GM23338 (cell line): ENCODE measurements at regions not wholly inside any gene's neighbourhood (a gene's known extent, or its start where the extent isn't known, plus 50 kb on each side); places are given as distances from the start of the nearest gene placed in this dataset.

ENCODE experiments used
- ATAC-seq: fragments of 200-7000 bp; cut with Tn5 transposase; 3 replicates; pipeline ENCODE4 v1.9.1; 2020
- DNase-seq: peaks from one replicate; pipeline ENCODE4 v3.0.0-alpha.2; 2015; ENCODE audit warnings: low spot score
- H2AFZ ChIP-seq: fragments of 200-600 bp; sonication (generic); 2 replicates; pipeline ENCODE4 v1.8.0; 2016; ENCODE audit warnings: antibody characterized with exemption, mild to moderate bottlenecking, moderate library complexity
- H3F3A ChIP-seq: fragments of 200-600 bp; sonication (generic); replicated peaks from 2 replicates; pipeline ENCODE4 v1.8.0; 2017; ENCODE audit warnings: antibody characterized with exemption, mixed run types, low read depth
- H3K27ac ChIP-seq: fragments of 200-600 bp; sonication (generic); 2 replicates; pipeline ENCODE4 v1.6.1; 2016; ENCODE audit warnings: low read depth
- H3K27me3 ChIP-seq: fragments of 200-600 bp; sonication (generic); 2 replicates; pipeline ENCODE4 v1.8.0; 2016; ENCODE audit warnings: mild to moderate bottlenecking, mixed run types, moderate library complexity; ENCODE audit not compliant: insufficient read depth
- H3K36me3 ChIP-seq: fragments of 200-600 bp; sonication (generic); 2 replicates; pipeline ENCODE4 v1.8.0; 2016; ENCODE audit warnings: mild to moderate bottlenecking; ENCODE audit not compliant: insufficient read depth
- H3K4me1 ChIP-seq: fragments of 200-600 bp; sonication (generic); 2 replicates; pipeline ENCODE4 v1.8.0; 2016; ENCODE audit warnings: mild to moderate bottlenecking, moderate library complexity; ENCODE audit not compliant: insufficient read depth
- H3K4me2 ChIP-seq: fragments of 200-600 bp; sonication (generic); 2 replicates; pipeline ENCODE4 v1.7.1; 2017; ENCODE audit warnings: mixed run types
- H3K4me3 ChIP-seq: fragments of 200-600 bp; sonication (generic); 2 replicates; pipeline ENCODE4 v1.6.1; 2016; ENCODE audit warnings: mixed run types
- H3K79me2 ChIP-seq: fragments of 200-600 bp; sonication (generic); replicated peaks from 2 replicates; pipeline ENCODE4 v1.8.0; 2017; ENCODE audit warnings: mild to moderate bottlenecking; ENCODE audit not compliant: insufficient read depth
- H3K9me2 ChIP-seq: fragments of 200-600 bp; sonication (generic); 2 replicates; pipeline ENCODE4 v1.8.0; 2017; ENCODE audit not compliant: insufficient read depth
- H4K20me1 ChIP-seq: fragments of 200-600 bp; sonication (generic); replicated peaks from 2 replicates; pipeline ENCODE4 v1.8.0; 2017; ENCODE audit warnings: mild to moderate bottlenecking; ENCODE audit not compliant: insufficient read depth
- H3K27ac Mint-ChIP-seq: 2 replicates; pipeline ENCODE4 v1.8.0; 2020; ENCODE audit warnings: inconsistent platforms, mild to moderate bottlenecking, moderate library complexity, mixed read lengths
- H3K27me3 Mint-ChIP-seq: 3 replicates; pipeline ENCODE4 v1.8.0; 2022; ENCODE audit warnings: low read depth, mild to moderate bottlenecking, moderate library complexity, mixed read lengths, inconsistent platforms; ENCODE audit not compliant: insufficient read depth, poor library complexity
- H3K36me3 Mint-ChIP-seq: 3 replicates; pipeline ENCODE4 v1.8.0; 2021; ENCODE audit warnings: low read depth, mild to moderate bottlenecking, inconsistent platforms, moderate library complexity, mixed read lengths
- H3K4me1 Mint-ChIP-seq: 3 replicates; pipeline ENCODE4 v1.8.0; 2020; ENCODE audit warnings: mild to moderate bottlenecking, inconsistent platforms, mixed read lengths
- H3K4me3 Mint-ChIP-seq: 3 replicates; pipeline ENCODE4 v1.8.0; 2021; ENCODE audit warnings: moderate library complexity, mild to moderate bottlenecking, inconsistent platforms, mixed read lengths
- H3K9me3 Mint-ChIP-seq: 3 replicates; pipeline ENCODE4 v1.8.0; 2020; ENCODE audit warnings: moderate library complexity, mild to moderate bottlenecking, inconsistent platforms, mixed read lengths
- CREB1 ChIP-seq: fragments of 250-450 bp; sonication (Bioruptor Pico); IDR thresholded peaks from 2 replicates; pipeline ENCODE4 v1.5.0; 2020; ENCODE audit warnings: low read depth, mild to moderate bottlenecking, moderate library complexity
- EZH2 ChIP-seq: fragments of 200-600 bp; sonication (generic); IDR thresholded peaks from one replicate; pipeline ENCODE4 v1.8.0; 2017; ENCODE audit warnings: antibody characterized with exemption, mild to moderate bottlenecking, low read depth; ENCODE audit not compliant: unreplicated experiment
- EZH2phosphoT487 ChIP-seq: fragments of 200-600 bp; sonication (generic); IDR thresholded peaks from one replicate; pipeline ENCODE4 v1.8.1; 2018; ENCODE audit warnings: antibody characterized with exemption; ENCODE audit not compliant: unreplicated experiment
- JUNB ChIP-seq: IDR thresholded peaks from one replicate; pipeline ENCODE4 v1.6.1; 2016; ENCODE audit warnings: antibody characterized with exemption; ENCODE audit not compliant: unreplicated experiment
- ZNF331 ChIP-seq: fragments of 250-450 bp; sonication (Bioruptor Pico); IDR thresholded peaks from 2 replicates; pipeline ENCODE4 v1.5.0; 2020; ENCODE audit warnings: low read depth, mild to moderate bottlenecking, moderate library complexity
- ZNF462 ChIP-seq: fragments of 250-450 bp; sonication (Bioruptor Pico); IDR thresholded peaks from 2 replicates; pipeline ENCODE4 v1.5.0; 2020; ENCODE audit warnings: mild to moderate bottlenecking, moderate library complexity
- TF ChIP-seq, protein P1 (sequence below): IDR thresholded peaks from 2 replicates; pipeline ENCODE4 v1.6.1; 2016; ENCODE audit warnings: antibody characterized with exemption
- TF ChIP-seq, protein P2 (sequence below): IDR thresholded peaks from one replicate; pipeline ENCODE4 v1.6.1; 2018; ENCODE audit warnings: antibody characterized with exemption; ENCODE audit not compliant: unreplicated experiment

GRCh38 chr16:63577891-63578290 lies 1541.7 kb upstream of the CDH8 start:
- Mint-ChIP-seq H3K9me3 (no peaks in the 10 kb centered on the region), H3K36me3 (no peaks in the 10 kb centered on the region), H3K27ac (peak overlapping the region; percentile 80; the same call in 1 of the 2 replicates), H3K4me3 (no peak overlapping the region), H3K27me3 (no peaks in the 10 kb centered on the region), H3K4me1 (peaks cover 32% of the 10 kb centered on the region)
- DNase-seq (peak; percentile 3), ATAC-seq (no peak)
- no peaks in the 10 kb centered on the region for H3K27me3 ChIP-seq
- H3K4me3 ChIP-seq, result no peak overlapping the region
- no peaks in the 10 kb centered on the region for H4K20me1 ChIP-seq
- H3F3A ChIP-seq, result no peaks in the 10 kb centered on the region
- no peak overlapping the region for H2AFZ ChIP-seq
- H3K27ac ChIP-seq, result no peak overlapping the region
- no peak overlapping the region for H3K4me2 ChIP-seq
- H3K4me1 ChIP-seq, result peaks cover 23% of the 10 kb centered on the region
- no peaks in the 10 kb centered on the region for H3K36me3 ChIP-seq
- no peaks in the 10 kb centered on the region for H3K79me2 ChIP-seq
- no peaks in the 10 kb centered on the region for H3K9me2 ChIP-seq
- TF ChIP-seq, protein P1, sequence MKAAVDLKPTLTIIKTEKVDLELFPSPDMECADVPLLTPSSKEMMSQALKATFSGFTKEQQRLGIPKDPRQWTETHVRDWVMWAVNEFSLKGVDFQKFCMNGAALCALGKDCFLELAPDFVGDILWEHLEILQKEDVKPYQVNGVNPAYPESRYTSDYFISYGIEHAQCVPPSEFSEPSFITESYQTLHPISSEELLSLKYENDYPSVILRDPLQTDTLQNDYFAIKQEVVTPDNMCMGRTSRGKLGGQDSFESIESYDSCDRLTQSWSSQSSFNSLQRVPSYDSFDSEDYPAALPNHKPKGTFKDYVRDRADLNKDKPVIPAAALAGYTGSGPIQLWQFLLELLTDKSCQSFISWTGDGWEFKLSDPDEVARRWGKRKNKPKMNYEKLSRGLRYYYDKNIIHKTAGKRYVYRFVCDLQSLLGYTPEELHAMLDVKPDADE, result no peak
- TF ChIP-seq EZH2phosphoT487, result no peak

DNA sequence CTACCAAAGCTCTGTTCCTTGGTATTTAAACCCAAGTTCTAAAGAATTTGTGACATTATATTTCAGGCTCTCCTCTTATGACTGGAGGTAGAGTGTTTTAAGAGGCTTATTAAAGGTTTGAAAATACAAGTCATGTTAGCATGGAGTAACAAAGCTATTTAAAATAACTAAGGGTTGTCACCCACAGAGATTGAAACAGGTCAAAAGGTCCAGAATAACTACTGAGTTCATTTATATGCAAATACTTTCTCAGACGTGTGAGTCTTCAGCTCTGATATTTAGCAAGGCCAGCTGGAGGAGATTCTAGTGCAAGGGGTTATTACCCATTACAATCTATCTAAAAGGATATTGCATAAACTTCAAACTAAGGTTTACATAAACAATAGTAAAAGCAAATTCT lies 1538.8 kb upstream of the CDH8 start:
- TF ChIP-seq JUNB, result no peak
- TF ChIP-seq ZNF462 (CRISPR knock-in tag), result no peak
- TF ChIP-seq ZNF331 (CRISPR knock-in tag), result no peak
- no peak for TF ChIP-seq CREB1 (CRISPR knock-in tag)
- TF ChIP-seq EZH2, result no peak
- TF ChIP-seq, protein P2, sequence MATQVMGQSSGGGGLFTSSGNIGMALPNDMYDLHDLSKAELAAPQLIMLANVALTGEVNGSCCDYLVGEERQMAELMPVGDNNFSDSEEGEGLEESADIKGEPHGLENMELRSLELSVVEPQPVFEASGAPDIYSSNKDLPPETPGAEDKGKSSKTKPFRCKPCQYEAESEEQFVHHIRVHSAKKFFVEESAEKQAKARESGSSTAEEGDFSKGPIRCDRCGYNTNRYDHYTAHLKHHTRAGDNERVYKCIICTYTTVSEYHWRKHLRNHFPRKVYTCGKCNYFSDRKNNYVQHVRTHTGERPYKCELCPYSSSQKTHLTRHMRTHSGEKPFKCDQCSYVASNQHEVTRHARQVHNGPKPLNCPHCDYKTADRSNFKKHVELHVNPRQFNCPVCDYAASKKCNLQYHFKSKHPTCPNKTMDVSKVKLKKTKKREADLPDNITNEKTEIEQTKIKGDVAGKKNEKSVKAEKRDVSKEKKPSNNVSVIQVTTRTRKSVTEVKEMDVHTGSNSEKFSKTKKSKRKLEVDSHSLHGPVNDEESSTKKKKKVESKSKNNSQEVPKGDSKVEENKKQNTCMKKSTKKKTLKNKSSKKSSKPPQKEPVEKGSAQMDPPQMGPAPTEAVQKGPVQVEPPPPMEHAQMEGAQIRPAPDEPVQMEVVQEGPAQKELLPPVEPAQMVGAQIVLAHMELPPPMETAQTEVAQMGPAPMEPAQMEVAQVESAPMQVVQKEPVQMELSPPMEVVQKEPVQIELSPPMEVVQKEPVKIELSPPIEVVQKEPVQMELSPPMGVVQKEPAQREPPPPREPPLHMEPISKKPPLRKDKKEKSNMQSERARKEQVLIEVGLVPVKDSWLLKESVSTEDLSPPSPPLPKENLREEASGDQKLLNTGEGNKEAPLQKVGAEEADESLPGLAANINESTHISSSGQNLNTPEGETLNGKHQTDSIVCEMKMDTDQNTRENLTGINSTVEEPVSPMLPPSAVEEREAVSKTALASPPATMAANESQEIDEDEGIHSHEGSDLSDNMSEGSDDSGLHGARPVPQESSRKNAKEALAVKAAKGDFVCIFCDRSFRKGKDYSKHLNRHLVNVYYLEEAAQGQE, result no peak
- Histone ChIP-seq H2AFZ (no peak overlapping the region), H3K4me1 (peaks cover 23% of the 10 kb centered on the region), H3K27ac (no peak overlapping the region), H3K27me3 (no peaks in the 10 kb centered on the region), H3K4me3 (no peak overlapping the region), H4K20me1 (no peaks in the 10 kb centered on the region), H3F3A (no peaks in the 10 kb centered on the region), H3K9me2 (no peaks in the 10 kb centered on the region), H3K79me2 (no peaks in the 10 kb centered on the region), H3K36me3 (no peaks in the 10 kb centered on the region), H3K4me2 (peak overlapping the region; percentile 53)
- Mint-ChIP-seq H3K36me3 (no peaks in the 10 kb centered on the region), H3K4me1 (peaks cover 32% of the 10 kb centered on the region), H3K27me3 (no peaks in the 10 kb centered on the region), H3K9me3 (no peaks in the 10 kb centered on the region), H3K4me3 (no peak overlapping the region; the same call in 2 of the 3 replicates), H3K27ac (no peak overlapping the region)
- peak; percentile 7 for DNase-seq
- ATAC-seq, result no peak; the same call in 2 of the 3 replicates
